ENCODE measurements at regions not wholly inside any gene's neighbourhood (a gene's known extent, or its start where the extent isn't known, plus 50 kb on each side); places are given as distances from the start of the nearest gene placed in this dataset.

DNA sequence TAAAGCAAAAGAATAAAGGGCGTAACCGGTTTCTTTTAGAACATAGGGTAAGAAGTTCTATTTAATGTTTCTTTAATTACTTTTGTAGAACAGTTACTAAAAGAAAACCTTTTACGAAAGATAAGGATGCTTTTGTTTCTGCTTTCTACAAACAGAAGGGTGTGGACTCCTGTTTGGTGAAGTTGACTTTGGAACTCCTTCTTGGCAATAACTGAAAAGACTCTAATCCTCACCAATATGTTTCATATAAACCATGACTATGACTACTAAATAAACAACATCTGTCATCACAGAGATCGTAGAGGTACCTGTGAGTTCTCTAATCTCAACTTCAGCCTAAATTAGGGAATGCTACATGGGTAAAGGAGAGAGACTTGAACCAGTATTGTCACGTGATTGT is 210.8 kb upstream of the FLRT2 start:
- no peak overlapping the region for H3K4me3 ChIP-seq (ENCODE audit: low read depth, low read length)
- TF ChIP-seq, protein P1, sequence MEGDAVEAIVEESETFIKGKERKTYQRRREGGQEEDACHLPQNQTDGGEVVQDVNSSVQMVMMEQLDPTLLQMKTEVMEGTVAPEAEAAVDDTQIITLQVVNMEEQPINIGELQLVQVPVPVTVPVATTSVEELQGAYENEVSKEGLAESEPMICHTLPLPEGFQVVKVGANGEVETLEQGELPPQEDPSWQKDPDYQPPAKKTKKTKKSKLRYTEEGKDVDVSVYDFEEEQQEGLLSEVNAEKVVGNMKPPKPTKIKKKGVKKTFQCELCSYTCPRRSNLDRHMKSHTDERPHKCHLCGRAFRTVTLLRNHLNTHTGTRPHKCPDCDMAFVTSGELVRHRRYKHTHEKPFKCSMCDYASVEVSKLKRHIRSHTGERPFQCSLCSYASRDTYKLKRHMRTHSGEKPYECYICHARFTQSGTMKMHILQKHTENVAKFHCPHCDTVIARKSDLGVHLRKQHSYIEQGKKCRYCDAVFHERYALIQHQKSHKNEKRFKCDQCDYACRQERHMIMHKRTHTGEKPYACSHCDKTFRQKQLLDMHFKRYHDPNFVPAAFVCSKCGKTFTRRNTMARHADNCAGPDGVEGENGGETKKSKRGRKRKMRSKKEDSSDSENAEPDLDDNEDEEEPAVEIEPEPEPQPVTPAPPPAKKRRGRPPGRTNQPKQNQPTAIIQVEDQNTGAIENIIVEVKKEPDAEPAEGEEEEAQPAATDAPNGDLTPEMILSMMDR (IDR thresholded peaks at IDR 0.05; ENCODE audit: low read depth, low read length), result no peak

DNA sequence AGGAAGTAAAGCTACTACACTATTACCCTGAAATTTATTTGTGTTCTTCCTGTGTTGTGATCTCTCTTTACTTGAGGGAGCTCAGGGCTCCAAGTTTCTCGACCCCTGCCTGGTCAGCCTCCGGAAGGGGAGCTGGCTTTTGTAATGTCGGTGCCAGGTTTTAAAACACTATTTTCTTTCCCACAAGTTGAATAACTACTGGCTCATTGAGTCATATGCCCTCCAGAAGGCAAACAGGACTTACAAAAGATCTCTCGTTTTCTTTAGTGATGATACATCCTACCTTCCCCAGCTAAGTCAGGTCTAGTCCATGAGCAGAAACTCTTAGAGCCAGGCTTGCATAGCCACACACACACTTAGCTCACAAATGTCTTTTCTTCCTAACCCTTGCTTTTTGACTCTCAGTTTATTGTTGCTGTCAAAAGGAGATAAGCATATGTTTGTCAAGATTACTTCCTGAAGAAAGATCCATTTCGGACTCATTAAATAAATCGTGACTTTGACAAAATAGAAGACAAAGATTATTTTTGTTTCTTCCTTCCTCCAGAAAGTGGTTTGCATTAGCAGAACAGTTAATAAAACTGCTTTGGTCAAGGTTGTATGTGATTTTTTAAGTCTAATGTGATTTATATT is 209.8 kb upstream of the FLRT2 start:
- TF ChIP-seq, protein P1 (IDR thresholded peaks at IDR 0.05; ENCODE audit: low read depth, low read length), result no peak

DNA sequence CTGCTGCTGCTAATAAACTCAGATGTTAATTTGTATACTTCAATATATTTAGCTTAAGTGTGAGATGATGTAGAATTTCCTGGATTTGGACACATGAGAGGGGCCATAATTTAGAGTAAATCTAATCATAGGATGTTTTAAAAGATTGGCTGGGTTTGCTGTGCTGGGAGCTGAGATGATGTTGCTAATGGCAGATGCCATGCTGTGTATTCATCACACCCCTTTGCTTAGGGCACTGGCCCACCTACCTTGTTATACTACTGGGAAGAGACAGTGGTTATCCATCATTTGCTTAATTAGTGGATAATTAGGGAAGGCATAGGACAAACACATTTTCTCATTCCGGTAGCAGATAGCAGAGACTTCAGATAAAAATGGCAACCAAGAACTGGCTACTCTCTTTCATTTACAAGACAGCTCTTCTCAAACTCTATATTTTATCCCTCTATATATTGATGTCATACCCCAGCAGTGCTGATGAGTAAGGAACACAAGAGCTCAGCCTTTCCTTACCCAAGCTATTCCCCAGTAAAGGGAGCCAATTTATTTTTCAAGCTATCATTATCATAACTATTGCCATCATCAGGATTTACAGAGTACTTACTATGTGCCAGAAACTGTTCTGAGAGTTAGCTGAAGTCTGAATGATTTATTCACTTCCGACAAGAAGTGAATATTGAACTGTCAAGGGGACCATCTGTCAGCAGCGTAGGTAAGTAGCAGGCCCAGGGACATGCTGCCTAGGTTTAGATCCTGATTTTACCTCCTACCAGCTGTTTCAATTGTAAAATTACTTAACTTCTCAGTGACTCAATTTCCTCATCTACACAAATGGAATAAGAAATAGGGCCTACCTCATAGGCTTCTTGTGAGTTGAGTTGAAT is 204.6 kb upstream of the FLRT2 start:
- H3K4me3 ChIP-seq (ENCODE audit: low read depth, low read length), result no peak overlapping the region
- TF ChIP-seq, protein P1 (IDR thresholded peaks at IDR 0.05; ENCODE audit: low read depth, low read length), result no peak

More for the DNA sequence above, 209.8 kb upstream of the FLRT2 start:
- H3K4me3 ChIP-seq (ENCODE audit: low read depth, low read length), result no peak overlapping the region

DNA sequence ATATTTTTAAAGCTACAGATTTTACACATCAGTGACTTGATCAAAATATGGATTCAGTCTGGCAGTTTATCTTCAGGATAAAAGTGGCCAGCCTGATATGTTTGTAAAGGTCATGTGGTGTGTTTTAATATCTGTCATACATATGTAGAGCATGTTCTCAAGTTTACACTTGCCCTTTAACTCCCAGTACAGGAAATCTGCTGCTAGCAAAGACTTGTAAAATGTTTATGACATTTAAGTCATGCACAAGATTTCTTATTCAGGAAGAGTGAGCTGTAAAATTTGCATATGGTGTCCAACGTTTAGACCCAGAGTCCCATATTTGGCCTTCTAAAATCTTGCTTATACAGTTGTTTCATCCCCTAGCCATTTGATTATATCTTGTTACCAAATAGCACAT is 197.5 kb upstream of the FLRT2 start:
- H3K4me3 ChIP-seq (ENCODE audit: low read depth, low read length), result no peak overlapping the region
- TF ChIP-seq, protein P1 (IDR thresholded peaks at IDR 0.05; ENCODE audit: low read depth, low read length), result no peak

DNA sequence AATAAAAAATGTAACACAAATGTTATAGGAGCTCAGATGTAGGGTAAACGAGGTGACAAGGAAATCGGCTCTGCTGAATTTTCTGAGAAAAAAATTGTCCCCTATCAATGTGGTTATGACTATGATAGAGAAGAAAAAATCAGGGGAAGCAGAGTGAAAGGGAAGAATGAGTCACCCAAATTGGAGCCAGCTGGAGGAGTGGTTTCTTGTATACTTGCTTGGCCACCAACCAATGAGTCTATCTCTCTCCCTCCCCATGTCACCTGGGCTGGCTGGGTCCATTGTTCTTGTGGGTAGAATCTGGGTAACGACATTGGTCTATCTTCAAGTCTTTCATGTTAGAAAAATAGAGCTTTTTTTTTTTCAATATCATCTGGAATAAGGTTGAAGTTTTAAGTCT is 196.6 kb upstream of the FLRT2 start:
- no peak overlapping the region for H3K4me3 ChIP-seq (ENCODE audit: low read depth, low read length)
- TF ChIP-seq, protein P1 (IDR thresholded peaks at IDR 0.05; ENCODE audit: low read depth, low read length), result no peak

DNA sequence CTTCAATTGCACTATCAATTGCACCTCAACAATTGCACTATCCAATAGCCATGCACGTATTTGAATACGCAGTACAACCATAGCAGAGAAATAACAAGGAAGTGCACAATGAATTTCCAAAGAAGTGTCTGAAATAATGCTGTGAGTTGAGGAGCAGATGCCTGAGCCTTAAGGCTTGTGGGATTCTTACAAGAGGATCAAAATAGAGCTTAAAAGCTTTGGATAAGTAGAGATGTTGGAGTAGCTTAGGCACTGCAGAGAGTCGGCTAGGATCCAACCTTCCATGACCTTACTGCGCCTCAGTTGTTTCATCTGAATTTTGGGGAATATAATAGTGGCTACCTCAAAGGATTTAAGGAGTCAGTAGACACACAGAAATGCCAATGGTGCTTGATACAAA is 196.1 kb upstream of the FLRT2 start:
- TF ChIP-seq, protein P1 (IDR thresholded peaks at IDR 0.05; ENCODE audit: low read depth, low read length), result no peak
- H3K4me3 ChIP-seq (ENCODE audit: low read depth, low read length), result no peak overlapping the region

DNA sequence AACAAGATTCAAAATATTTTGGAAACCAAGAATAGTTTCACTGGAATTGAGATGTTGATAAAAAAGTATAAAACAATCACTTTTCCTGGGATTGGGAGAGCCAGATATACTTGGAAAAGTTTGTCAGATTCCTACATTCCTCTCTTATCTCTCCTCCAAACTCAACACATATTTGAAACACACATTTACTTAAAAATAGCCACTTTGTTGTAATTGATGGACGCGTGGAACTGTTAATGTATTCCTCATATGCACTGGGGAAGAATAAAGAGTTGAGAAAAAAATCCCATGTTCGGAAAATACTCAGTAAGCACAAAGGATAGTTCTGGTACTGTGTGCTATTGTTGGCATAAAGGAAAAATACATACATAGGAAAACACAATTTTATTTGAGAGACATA is 195.6 kb upstream of the FLRT2 start:
- TF ChIP-seq, protein P1 (IDR thresholded peaks at IDR 0.05; ENCODE audit: low read depth, low read length), result no peak
- no peak overlapping the region for H3K4me3 ChIP-seq (ENCODE audit: low read depth, low read length)

Data from WI38 (cell line).